BJ (cell line): ENCODE measurements at regions not wholly inside any gene's neighbourhood (a gene's known extent, or its start where the extent isn't known, plus 50 kb on each side); places are given as distances from the start of the nearest gene placed in this dataset.
"Not testable (repeated sequence)": the region's sequence is repeated elsewhere in the genome, so short reads cannot be mapped to it uniquely, and the experiment has no call there.

Experiments used
- CTCF ChIA-PET: fragments of 350-600 bp; formaldehyde crosslinking; extraction: SDS; loops from one replicate; lab custom pipeline; 2021; ENCODE audit warnings: antibody characterized with exemption, inconsistent platforms; lab: Yijun Ruan, JAX
- POLR2A ChIA-PET: fragments of 300-600 bp; sonication (Branson Sonifier 250); formaldehyde crosslinking; extraction: SDS; loops from one replicate; lab custom pipeline; 2021; ENCODE audit warnings: antibody characterized with exemption; lab: Charles Lee
- DNase-seq: peaks from one replicate; pipeline ENCODE4 v3.0.0-alpha.2; 2011; ENCODE audit warnings: low read depth
- H3K27me3 ChIP-seq: 2 replicates; pipeline ENCODE4 v1.6.0; 2011; ENCODE audit warnings: low read length; ENCODE audit not compliant: control insufficient read depth, insufficient read depth
- H3K36me3 ChIP-seq: 2 replicates; pipeline ENCODE4 v1.5.1; 2011; ENCODE audit warnings: low read length; ENCODE audit not compliant: control insufficient read depth, insufficient read depth
- H3K4me3 ChIP-seq: 2 replicates; pipeline ENCODE4 v1.5.1; 2011; ENCODE audit warnings: low read depth, mild to moderate bottlenecking, control low read depth, low read length

- DNase-seq, H3K4me3 ChIP-seq, CTCF ChIA-PET, H3K36me3 ChIP-seq, H3K27me3 ChIP-seq, POLR2A ChIA-PET: not testable (repeated sequence)
Observed at GRCh38 chr2:87309785-87310184, 288.1 kb upstream of the PLGLB1 start.

- H3K36me3 ChIP-seq, H3K4me3 ChIP-seq, DNase-seq, CTCF ChIA-PET, POLR2A ChIA-PET, H3K27me3 ChIP-seq: not testable (repeated sequence)
Observed at GRCh38 chr2:87311896-87312441, 290.3 kb upstream of the PLGLB1 start.

- H3K27me3 ChIP-seq, CTCF ChIA-PET, DNase-seq, POLR2A ChIA-PET, H3K4me3 ChIP-seq, H3K36me3 ChIP-seq: not testable (repeated sequence)
Observed at GRCh38 chr2:87314622-87315021, 293.0 kb upstream of the PLGLB1 start.

- not testable (repeated sequence) for H3K36me3 ChIP-seq, DNase-seq
Observed at GRCh38 chr2:87315183-87315902, 293.7 kb upstream of the PLGLB1 start.

GRCh38 chr2:87317193-87317592 is 295.5 kb upstream of the PLGLB1 start:
- H3K36me3 ChIP-seq, DNase-seq, CTCF ChIA-PET, POLR2A ChIA-PET, H3K4me3 ChIP-seq, H3K27me3 ChIP-seq: not testable (repeated sequence)

More at GRCh38 chr2:87315183-87315902, 293.7 kb upstream of the PLGLB1 start:
- CTCF ChIA-PET, H3K4me3 ChIP-seq, POLR2A ChIA-PET, H3K27me3 ChIP-seq: not testable (repeated sequence)

- CTCF ChIA-PET = not testable (repeated sequence)
Observed at GRCh38 chr2:87318814-87319491, 297.3 kb upstream of the PLGLB1 start.

GRCh38 chr2:87319705-87320104 is 298.1 kb upstream of the PLGLB1 start:
- CTCF ChIA-PET, H3K27me3 ChIP-seq, DNase-seq, POLR2A ChIA-PET, H3K36me3 ChIP-seq, H3K4me3 ChIP-seq: not testable (repeated sequence)

More at GRCh38 chr2:87318814-87319491, 297.3 kb upstream of the PLGLB1 start:
- peak; percentile 49 for DNase-seq
- H3K4me3 ChIP-seq, POLR2A ChIA-PET, H3K27me3 ChIP-seq, H3K36me3 ChIP-seq: not testable (repeated sequence)

GRCh38 chr2:87321201-87321600 is 299.6 kb upstream of the PLGLB1 start:
- POLR2A ChIA-PET, H3K4me3 ChIP-seq, H3K27me3 ChIP-seq, CTCF ChIA-PET, H3K36me3 ChIP-seq, DNase-seq: not testable (repeated sequence)

- H3K27me3 ChIP-seq, CTCF ChIA-PET, H3K36me3 ChIP-seq, DNase-seq, H3K4me3 ChIP-seq: not testable (repeated sequence)
- POLR2A ChIA-PET = interaction anchor here (0.6 kb wide), 1 partner anchor 1808 kb away, joined by 3 read pairs; no protein-coding TSS in a partner anchor
Observed at GRCh38 chr2:87324335-87325041, 302.8 kb upstream of the PLGLB1 start.

GRCh38 chr2:87325042-87325910 is 303.6 kb upstream of the PLGLB1 start:
- H3K27me3 ChIP-seq, CTCF ChIA-PET, H3K36me3 ChIP-seq, H3K4me3 ChIP-seq, DNase-seq: not testable (repeated sequence)
- POLR2A ChIA-PET = interaction anchor here (0.6 kb wide), 1 partner anchor 1808 kb away, joined by 3 read pairs; no protein-coding TSS in a partner anchor

- H3K36me3 ChIP-seq, CTCF ChIA-PET, H3K4me3 ChIP-seq, H3K27me3 ChIP-seq, DNase-seq, POLR2A ChIA-PET: not testable (repeated sequence)
Observed at GRCh38 chr2:87325911-87326294, 304.3 kb upstream of the PLGLB1 start.

- DNase-seq, H3K27me3 ChIP-seq, H3K36me3 ChIP-seq, POLR2A ChIA-PET, CTCF ChIA-PET, H3K4me3 ChIP-seq: not testable (repeated sequence)
Observed at GRCh38 chr2:87326754-87327153, 305.1 kb upstream of the PLGLB1 start.
